GM06990 (cell line): ENCODE measurements at regions not wholly inside any gene's neighbourhood (a gene's known extent, or its start where the extent isn't known, plus 50 kb on each side); places are given as distances from the start of the nearest gene placed in this dataset.

Source experiments
- DNase-seq: peaks from one replicate; pipeline ENCODE4 v3.0.0-alpha.2; 2011; ENCODE audit not compliant: insufficient read length; ENCODE audit errors: extremely low read depth
- H3K27me3 ChIP-seq: replicated peaks from 2 replicates; pipeline ENCODE4 v1.6.0; 2011; ENCODE audit warnings: low read length; ENCODE audit not compliant: control insufficient read depth, insufficient read depth
- H3K36me3 ChIP-seq: 2 replicates; pipeline ENCODE4 v1.5.1; 2011; ENCODE audit warnings: low read length; ENCODE audit not compliant: control insufficient read depth, insufficient read depth
- H3K4me3 ChIP-seq: replicated peaks from 2 replicates; pipeline ENCODE4 v1.5.1; 2011; ENCODE audit warnings: low read depth, mild to moderate bottlenecking, control low read depth, low read length
- CTCF ChIP-seq: IDR thresholded peaks from 2 replicates; pipeline ENCODE4 v1.5.1; 2011; ENCODE audit warnings: low read length, control low read depth, mild to moderate bottlenecking, inconsistent platforms; ENCODE audit not compliant: insufficient read depth, poor library complexity, severe bottlenecking

- no peaks in the 10 kb centered on the region for H3K27me3 ChIP-seq
- no peaks in the 10 kb centered on the region for H3K36me3 ChIP-seq
- TF ChIP-seq CTCF, result no peak
- no peak overlapping the region for H3K4me3 ChIP-seq
- no peak for DNase-seq
Measured at GRCh38 chr18:46372670-46373069, 268.5 kb downstream of the HAUS1 start.

- Histone ChIP-seq H3K4me3 (no peak overlapping the region), H3K36me3 (no peaks in the 10 kb centered on the region), H3K27me3 (no peaks in the 10 kb centered on the region)
- DNase-seq, result no peak
- TF ChIP-seq CTCF, result no peak
Measured at GRCh38 chr18:46373131-46373530, 268.9 kb downstream of the HAUS1 start.

- DNase-seq, result no peak
- no peaks in the 10 kb centered on the region for H3K36me3 ChIP-seq
- no peak for TF ChIP-seq CTCF
- H3K27me3 ChIP-seq, result no peaks in the 10 kb centered on the region; the same call in 1 of the 2 replicates
- H3K4me3 ChIP-seq, result no peak overlapping the region
Measured at GRCh38 chr18:46373791-46374190, 269.6 kb downstream of the HAUS1 start.

GRCh38 chr18:46374850-46375249 lies 270.7 kb downstream of the HAUS1 start:
- DNase-seq, result no peak

GRCh38 chr18:46377557-46377956 lies 273.4 kb downstream of the HAUS1 start:
- DNase-seq, result no peak
- no peak overlapping the region for H3K4me3 ChIP-seq
- H3K36me3 ChIP-seq, result no peaks in the 10 kb centered on the region
- no peaks in the 10 kb centered on the region; the same call in 1 of the 2 replicates for H3K27me3 ChIP-seq
- TF ChIP-seq CTCF, result no peak

More at GRCh38 chr18:46374850-46375249, 270.7 kb downstream of the HAUS1 start:
- no peak for TF ChIP-seq CTCF
- no peaks in the 10 kb centered on the region for H3K36me3 ChIP-seq
- H3K4me3 ChIP-seq, result no peak overlapping the region
- no peaks in the 10 kb centered on the region; the same call in 1 of the 2 replicates for H3K27me3 ChIP-seq
